DOHH2 (cell line): ENCODE measurements at regions not wholly inside any gene's neighbourhood (a gene's known extent, or its start where the extent isn't known, plus 50 kb on each side); places are given as distances from the start of the nearest gene placed in this dataset.

Experiments
- EZH2phosphoT487 ChIP-seq: fragments of 200-600 bp; sonication (generic); IDR thresholded peaks from 2 replicates; pipeline ENCODE4 v1.6.1; 2017; ENCODE audit warnings: borderline replicate concordance, mild to moderate bottlenecking, antibody characterized with exemption, low read length, moderate library complexity, mixed read lengths
- TF ChIP-seq, protein P1 (sequence below): fragments of 200-600 bp; sonication (generic); IDR thresholded peaks from one replicate; pipeline ENCODE4 v1.5.1; 2014; ENCODE audit warnings: antibody characterized with exemption, mild to moderate bottlenecking, low read depth, low read length; ENCODE audit not compliant: poor library complexity, severe bottlenecking

DNA sequence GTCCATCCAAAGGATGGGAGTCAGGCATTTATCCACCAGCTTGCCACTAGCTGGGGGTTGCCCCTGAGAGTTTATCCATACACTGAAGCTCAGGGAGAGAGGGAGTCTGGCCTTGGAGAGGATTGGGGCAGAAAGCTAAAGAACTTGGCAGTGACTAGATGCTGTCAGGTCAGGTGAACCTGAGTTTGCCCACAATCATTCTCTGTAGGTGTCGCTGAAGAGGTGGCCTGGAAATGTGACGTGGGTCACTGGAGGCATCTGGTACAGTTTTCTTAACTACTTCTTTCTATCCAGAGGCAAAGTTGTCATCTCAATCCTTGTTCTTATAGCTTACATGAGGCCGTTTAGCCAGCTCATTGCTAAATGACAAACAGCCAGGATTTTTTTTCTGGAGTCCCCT is 298.0 kb upstream of the CTNNB1 start:
- TF ChIP-seq, protein P1, sequence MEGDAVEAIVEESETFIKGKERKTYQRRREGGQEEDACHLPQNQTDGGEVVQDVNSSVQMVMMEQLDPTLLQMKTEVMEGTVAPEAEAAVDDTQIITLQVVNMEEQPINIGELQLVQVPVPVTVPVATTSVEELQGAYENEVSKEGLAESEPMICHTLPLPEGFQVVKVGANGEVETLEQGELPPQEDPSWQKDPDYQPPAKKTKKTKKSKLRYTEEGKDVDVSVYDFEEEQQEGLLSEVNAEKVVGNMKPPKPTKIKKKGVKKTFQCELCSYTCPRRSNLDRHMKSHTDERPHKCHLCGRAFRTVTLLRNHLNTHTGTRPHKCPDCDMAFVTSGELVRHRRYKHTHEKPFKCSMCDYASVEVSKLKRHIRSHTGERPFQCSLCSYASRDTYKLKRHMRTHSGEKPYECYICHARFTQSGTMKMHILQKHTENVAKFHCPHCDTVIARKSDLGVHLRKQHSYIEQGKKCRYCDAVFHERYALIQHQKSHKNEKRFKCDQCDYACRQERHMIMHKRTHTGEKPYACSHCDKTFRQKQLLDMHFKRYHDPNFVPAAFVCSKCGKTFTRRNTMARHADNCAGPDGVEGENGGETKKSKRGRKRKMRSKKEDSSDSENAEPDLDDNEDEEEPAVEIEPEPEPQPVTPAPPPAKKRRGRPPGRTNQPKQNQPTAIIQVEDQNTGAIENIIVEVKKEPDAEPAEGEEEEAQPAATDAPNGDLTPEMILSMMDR: no peak
- TF ChIP-seq EZH2phosphoT487: no peak
